ENCODE measurements at regions not wholly inside any gene's neighbourhood (a gene's known extent, or its start where the extent isn't known, plus 50 kb on each side); places are given as distances from the start of the nearest gene placed in this dataset.

DNA sequence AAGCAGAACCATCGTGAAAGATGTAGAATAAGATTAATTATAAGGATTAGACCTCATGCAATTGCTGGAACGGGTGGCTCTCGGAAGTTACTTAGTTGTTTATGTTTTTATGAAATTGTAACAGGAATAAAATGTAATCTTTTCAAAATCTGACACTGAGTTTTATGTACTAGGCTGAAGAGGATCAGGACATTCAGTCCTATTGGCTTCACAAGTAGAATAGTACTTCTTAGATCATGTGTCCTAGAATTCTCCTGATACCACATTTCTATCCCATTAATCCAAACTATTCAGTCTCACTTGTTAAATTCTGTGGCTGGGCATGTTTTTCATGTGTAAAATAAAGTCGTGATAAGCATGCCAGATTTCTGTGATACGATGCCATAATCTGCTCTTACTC lies 423.5 kb upstream of the OR4E1 start:
- TF ChIP-seq, protein P1, sequence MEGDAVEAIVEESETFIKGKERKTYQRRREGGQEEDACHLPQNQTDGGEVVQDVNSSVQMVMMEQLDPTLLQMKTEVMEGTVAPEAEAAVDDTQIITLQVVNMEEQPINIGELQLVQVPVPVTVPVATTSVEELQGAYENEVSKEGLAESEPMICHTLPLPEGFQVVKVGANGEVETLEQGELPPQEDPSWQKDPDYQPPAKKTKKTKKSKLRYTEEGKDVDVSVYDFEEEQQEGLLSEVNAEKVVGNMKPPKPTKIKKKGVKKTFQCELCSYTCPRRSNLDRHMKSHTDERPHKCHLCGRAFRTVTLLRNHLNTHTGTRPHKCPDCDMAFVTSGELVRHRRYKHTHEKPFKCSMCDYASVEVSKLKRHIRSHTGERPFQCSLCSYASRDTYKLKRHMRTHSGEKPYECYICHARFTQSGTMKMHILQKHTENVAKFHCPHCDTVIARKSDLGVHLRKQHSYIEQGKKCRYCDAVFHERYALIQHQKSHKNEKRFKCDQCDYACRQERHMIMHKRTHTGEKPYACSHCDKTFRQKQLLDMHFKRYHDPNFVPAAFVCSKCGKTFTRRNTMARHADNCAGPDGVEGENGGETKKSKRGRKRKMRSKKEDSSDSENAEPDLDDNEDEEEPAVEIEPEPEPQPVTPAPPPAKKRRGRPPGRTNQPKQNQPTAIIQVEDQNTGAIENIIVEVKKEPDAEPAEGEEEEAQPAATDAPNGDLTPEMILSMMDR (conservative IDR thresholded peaks at IDR 0.05; ENCODE audit: low read length) = no peak
- TF ChIP-seq EZH2phosphoT487 (IDR thresholded peaks at IDR 0.05; ENCODE audit: borderline replicate concordance) = no peak

Measured in Loucy (cell line).